ENCODE measurements at regions not wholly inside any gene's neighbourhood (a gene's known extent, or its start where the extent isn't known, plus 50 kb on each side); places are given as distances from the start of the nearest gene placed in this dataset.

- TF ChIP-seq, protein P1, sequence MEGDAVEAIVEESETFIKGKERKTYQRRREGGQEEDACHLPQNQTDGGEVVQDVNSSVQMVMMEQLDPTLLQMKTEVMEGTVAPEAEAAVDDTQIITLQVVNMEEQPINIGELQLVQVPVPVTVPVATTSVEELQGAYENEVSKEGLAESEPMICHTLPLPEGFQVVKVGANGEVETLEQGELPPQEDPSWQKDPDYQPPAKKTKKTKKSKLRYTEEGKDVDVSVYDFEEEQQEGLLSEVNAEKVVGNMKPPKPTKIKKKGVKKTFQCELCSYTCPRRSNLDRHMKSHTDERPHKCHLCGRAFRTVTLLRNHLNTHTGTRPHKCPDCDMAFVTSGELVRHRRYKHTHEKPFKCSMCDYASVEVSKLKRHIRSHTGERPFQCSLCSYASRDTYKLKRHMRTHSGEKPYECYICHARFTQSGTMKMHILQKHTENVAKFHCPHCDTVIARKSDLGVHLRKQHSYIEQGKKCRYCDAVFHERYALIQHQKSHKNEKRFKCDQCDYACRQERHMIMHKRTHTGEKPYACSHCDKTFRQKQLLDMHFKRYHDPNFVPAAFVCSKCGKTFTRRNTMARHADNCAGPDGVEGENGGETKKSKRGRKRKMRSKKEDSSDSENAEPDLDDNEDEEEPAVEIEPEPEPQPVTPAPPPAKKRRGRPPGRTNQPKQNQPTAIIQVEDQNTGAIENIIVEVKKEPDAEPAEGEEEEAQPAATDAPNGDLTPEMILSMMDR (IDR thresholded peaks at IDR 0.05) = no peak
- TF ChIP-seq POLR2A (IDR thresholded peaks at IDR 0.05) = no peak
Measured at GRCh38 chr2:125296742-125297141, 1271.7 kb downstream of the CNTNAP5 start.
